ENCODE measurements at regions not wholly inside any gene's neighbourhood (a gene's known extent, or its start where the extent isn't known, plus 50 kb on each side); places are given as distances from the start of the nearest gene placed in this dataset.

- no peak overlapping the region for H3K4me3 ChIP-seq (ENCODE audit: low read depth in 1 of 2, low read length in 2 of 2)
- no peak overlapping the region for H3K27ac ChIP-seq (ENCODE audit: low read length)
- H3K9me3 ChIP-seq (ENCODE audit: control insufficient read depth in 1 of 2, low read length in 2 of 2): no peaks in the 10 kb centered on the region
- no peaks in the 10 kb centered on the region for H3K36me3 ChIP-seq (ENCODE audit: control insufficient read depth in 1 of 2, insufficient read depth in 2 of 2, low read length in 2 of 2)
- H3K27me3 ChIP-seq (ENCODE audit: low read depth, low read length): no peaks in the 10 kb centered on the region
- peaks cover 0 to 29% of the 10 kb centered on the region in 2 donors for H3K4me1 ChIP-seq (ENCODE audit: control insufficient read depth in 1 of 2, insufficient read depth in 2 of 2, low read length in 2 of 2)
These were observed 119.2 kb downstream of the MRPL14 start for GRCh38 chr6:44007818-44008621.

DNA sequence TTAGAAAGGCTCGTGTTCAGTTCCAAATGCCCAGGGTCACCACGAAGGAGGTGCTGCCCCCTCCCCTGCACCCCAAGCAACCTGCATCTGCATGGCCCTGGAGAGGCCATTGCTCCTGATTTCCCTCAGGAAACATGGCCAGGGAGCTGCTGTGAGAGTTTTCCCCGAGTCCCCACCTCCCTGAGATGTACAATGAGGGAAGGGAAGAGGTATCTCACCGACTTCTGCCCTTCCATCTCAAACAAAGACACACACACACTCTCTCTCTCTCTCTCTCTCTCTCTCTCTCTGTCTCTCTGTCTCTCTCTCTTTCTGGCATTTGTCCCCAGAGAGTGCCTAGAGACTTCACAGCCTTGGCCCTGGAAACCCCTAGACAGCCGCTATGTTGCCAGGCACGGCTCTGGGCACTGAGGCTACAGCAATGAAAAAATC is 120.4 kb downstream of the MRPL14 start:
- peaks cover 2% of the 10 kb centered on the region for H3K27me3 ChIP-seq (ENCODE audit: low read depth, low read length)
- no peaks in the 10 kb centered on the region for H3K36me3 ChIP-seq (ENCODE audit: control insufficient read depth in 1 of 2, insufficient read depth in 2 of 2, low read length in 2 of 2)
- no peaks in the 10 kb centered on the region for H3K9me3 ChIP-seq (ENCODE audit: control insufficient read depth in 1 of 2, low read length in 2 of 2)
- H3K27ac ChIP-seq (ENCODE audit: low read length): no peak overlapping the region
- H3K4me1 ChIP-seq (ENCODE audit: control insufficient read depth in 1 of 2, insufficient read depth in 2 of 2, low read length in 2 of 2): peaks cover 0 to 40% of the 10 kb centered on the region in 2 donors
- no peak overlapping the region for H3K4me3 ChIP-seq (ENCODE audit: low read depth in 1 of 2, low read length in 2 of 2)

- H3K9me3 ChIP-seq (ENCODE audit: control insufficient read depth in 1 of 2, low read length in 2 of 2): no peaks in the 10 kb centered on the region
- H3K36me3 ChIP-seq (ENCODE audit: control insufficient read depth in 1 of 2, insufficient read depth in 2 of 2, low read length in 2 of 2): no peaks in the 10 kb centered on the region
- no peak overlapping the region for H3K4me3 ChIP-seq (ENCODE audit: low read depth in 1 of 2, low read length in 2 of 2)
- H3K4me1 ChIP-seq (ENCODE audit: control insufficient read depth in 1 of 2, insufficient read depth in 2 of 2, low read length in 2 of 2): peaks cover 0 to 43% of the 10 kb centered on the region in 2 donors
- no peak overlapping the region for H3K27ac ChIP-seq (ENCODE audit: low read length)
- peaks cover 2% of the 10 kb centered on the region for H3K27me3 ChIP-seq (ENCODE audit: low read depth, low read length)
These were observed 121.0 kb downstream of the MRPL14 start for GRCh38 chr6:44006123-44006871.

DNA sequence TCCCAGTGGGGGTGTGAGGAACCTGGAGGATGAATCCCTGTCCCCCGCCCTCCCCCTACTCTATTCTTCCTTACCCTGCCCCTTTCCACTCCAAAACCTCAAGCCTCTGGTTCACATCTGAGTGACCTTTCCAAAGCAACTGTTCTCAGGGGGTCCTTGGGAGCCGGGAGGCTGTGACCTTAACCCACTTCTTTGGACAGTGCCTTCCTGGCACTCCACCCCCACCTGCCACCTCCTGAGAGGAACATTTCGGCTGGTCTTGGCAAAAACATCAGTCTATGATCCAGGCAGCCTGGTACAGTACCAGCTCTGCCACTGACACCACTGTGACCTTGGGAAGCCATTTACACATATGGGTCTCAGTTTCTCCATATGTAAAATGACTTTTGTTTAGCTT is 121.7 kb downstream of the MRPL14 start:
- Histone ChIP-seq H3K9me3 (ENCODE audit: control insufficient read depth in 1 of 2, low read length in 2 of 2) (no peaks in the 10 kb centered on the region), H3K4me1 (ENCODE audit: control insufficient read depth in 1 of 2, insufficient read depth in 2 of 2, low read length in 2 of 2) (peaks cover 0 to 37% of the 10 kb centered on the region in 2 donors), H3K27ac (ENCODE audit: low read length) (no peak overlapping the region), H3K27me3 (ENCODE audit: low read depth, low read length) (peaks cover 2% of the 10 kb centered on the region), H3K36me3 (ENCODE audit: control insufficient read depth in 1 of 2, insufficient read depth in 2 of 2, low read length in 2 of 2) (no peaks in the 10 kb centered on the region), H3K4me3 (ENCODE audit: low read depth in 1 of 2, low read length in 2 of 2) (no peak overlapping the region)

- H3K27ac ChIP-seq (ENCODE audit: low read length): no peak overlapping the region
- H3K4me1 ChIP-seq (ENCODE audit: control insufficient read depth in 1 of 2, insufficient read depth in 2 of 2, low read length in 2 of 2): peaks cover 0 to 32% of the 10 kb centered on the region in 2 donors
- no peaks in the 10 kb centered on the region for H3K36me3 ChIP-seq (ENCODE audit: control insufficient read depth in 1 of 2, insufficient read depth in 2 of 2, low read length in 2 of 2)
- H3K4me3 ChIP-seq (ENCODE audit: low read depth in 1 of 2, low read length in 2 of 2): no peak overlapping the region
- H3K27me3 ChIP-seq (ENCODE audit: low read depth, low read length): peaks cover 2% of the 10 kb centered on the region
- no peaks in the 10 kb centered on the region for H3K9me3 ChIP-seq (ENCODE audit: control insufficient read depth in 1 of 2, low read length in 2 of 2)
These were observed 122.4 kb downstream of the MRPL14 start for GRCh38 chr6:44004625-44005506.

DNA sequence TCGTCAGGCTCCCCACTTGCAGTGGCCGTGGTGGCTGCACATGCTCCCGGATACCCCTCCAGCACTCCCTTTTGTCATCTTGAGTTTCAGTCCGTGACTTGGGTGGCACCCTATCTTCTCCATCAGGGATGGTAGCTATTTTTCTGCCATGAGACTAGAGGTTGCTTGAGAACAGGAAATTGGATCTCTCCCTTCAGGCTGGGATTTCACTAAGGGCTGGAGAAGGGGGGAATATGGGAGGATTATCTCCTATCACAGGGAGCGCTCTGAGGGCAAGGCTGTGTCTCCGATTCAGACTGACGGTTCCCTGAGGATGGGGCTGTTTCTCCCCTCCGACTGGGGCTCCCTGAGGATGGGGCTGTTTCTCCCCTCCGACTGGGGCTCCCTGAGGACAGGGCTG is 123.1 kb downstream of the MRPL14 start:
- Histone ChIP-seq H3K27me3 (ENCODE audit: low read depth, low read length) (peaks cover 2% of the 10 kb centered on the region), H3K27ac (ENCODE audit: low read length) (no peak overlapping the region), H3K9me3 (ENCODE audit: control insufficient read depth in 1 of 2, low read length in 2 of 2) (no peaks in the 10 kb centered on the region), H3K36me3 (ENCODE audit: control insufficient read depth in 1 of 2, insufficient read depth in 2 of 2, low read length in 2 of 2) (no peaks in the 10 kb centered on the region), H3K4me3 (ENCODE audit: low read depth in 1 of 2, low read length in 2 of 2) (no peak overlapping the region), H3K4me1 (ENCODE audit: control insufficient read depth in 1 of 2, insufficient read depth in 2 of 2, low read length in 2 of 2) (peaks cover 0 to 32% of the 10 kb centered on the region in 2 donors)

- H3K27ac ChIP-seq (ENCODE audit: low read length): no peak overlapping the region
- H3K36me3 ChIP-seq (ENCODE audit: control insufficient read depth in 1 of 2, insufficient read depth in 2 of 2, low read length in 2 of 2): no peaks in the 10 kb centered on the region
- H3K4me1 ChIP-seq (ENCODE audit: control insufficient read depth in 1 of 2, insufficient read depth in 2 of 2, low read length in 2 of 2): peaks cover 0 to 32% of the 10 kb centered on the region in 2 donors
- H3K27me3 ChIP-seq (ENCODE audit: low read depth, low read length): peaks cover 2% of the 10 kb centered on the region
- H3K9me3 ChIP-seq (ENCODE audit: control insufficient read depth in 1 of 2, low read length in 2 of 2): no peaks in the 10 kb centered on the region
- H3K4me3 ChIP-seq (ENCODE audit: low read depth in 1 of 2, low read length in 2 of 2): peak overlapping the region in 1 of 2 donors; percentile 57
These were observed 123.7 kb downstream of the MRPL14 start for GRCh38 chr6:44003345-44004061.

DNA sequence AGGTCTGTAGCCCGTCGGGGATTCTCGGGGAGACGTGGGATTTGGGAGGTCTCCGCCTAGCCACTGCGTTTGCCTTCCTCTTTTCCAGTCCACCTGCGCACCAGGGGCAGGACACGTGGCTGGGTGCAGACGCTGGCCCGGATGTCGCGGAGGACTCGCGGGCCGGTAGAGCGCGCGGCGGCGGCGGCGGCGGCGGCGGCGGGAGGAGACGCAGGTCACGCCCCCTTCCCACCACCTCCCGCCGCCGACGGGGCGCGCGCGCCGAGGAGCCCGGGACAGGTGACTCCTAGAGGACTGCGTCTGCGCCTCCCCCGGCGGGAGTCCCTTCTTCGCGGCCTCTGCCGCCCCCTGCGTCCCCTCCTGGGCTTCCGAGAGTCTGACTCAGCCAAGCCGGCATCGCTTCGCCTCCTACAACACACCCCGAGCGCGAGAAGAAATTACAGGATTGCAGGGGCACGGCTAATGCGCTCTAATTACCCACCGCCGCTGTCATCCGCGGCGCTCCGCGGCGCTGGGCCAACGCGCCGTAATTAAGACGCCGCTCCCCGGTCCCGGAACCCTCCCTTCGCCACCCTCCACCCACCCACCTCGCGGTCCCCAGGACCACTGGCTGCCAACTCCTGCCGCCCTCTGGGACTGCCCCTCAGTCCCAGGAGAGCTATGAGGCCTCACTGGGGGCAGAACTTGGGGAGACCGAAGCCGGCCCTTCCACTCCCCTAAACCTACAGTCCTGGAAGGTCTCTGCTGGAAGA is 124.5 kb downstream of the MRPL14 start:
- Histone ChIP-seq H3K36me3 (ENCODE audit: control insufficient read depth in 1 of 2, insufficient read depth in 2 of 2, low read length in 2 of 2) (no peaks in the 10 kb centered on the region), H3K9me3 (ENCODE audit: control insufficient read depth in 1 of 2, low read length in 2 of 2) (no peaks in the 10 kb centered on the region), H3K27me3 (ENCODE audit: low read depth, low read length) (peaks cover 2% of the 10 kb centered on the region), H3K4me1 (ENCODE audit: control insufficient read depth in 1 of 2, insufficient read depth in 2 of 2, low read length in 2 of 2) (peaks cover 0 to 32% of the 10 kb centered on the region in 2 donors), H3K4me3 (ENCODE audit: low read depth in 1 of 2, low read length in 2 of 2) (peak overlapping the region in 1 of 2 donors; percentile 57), H3K27ac (ENCODE audit: low read length) (no peak overlapping the region)

DNA sequence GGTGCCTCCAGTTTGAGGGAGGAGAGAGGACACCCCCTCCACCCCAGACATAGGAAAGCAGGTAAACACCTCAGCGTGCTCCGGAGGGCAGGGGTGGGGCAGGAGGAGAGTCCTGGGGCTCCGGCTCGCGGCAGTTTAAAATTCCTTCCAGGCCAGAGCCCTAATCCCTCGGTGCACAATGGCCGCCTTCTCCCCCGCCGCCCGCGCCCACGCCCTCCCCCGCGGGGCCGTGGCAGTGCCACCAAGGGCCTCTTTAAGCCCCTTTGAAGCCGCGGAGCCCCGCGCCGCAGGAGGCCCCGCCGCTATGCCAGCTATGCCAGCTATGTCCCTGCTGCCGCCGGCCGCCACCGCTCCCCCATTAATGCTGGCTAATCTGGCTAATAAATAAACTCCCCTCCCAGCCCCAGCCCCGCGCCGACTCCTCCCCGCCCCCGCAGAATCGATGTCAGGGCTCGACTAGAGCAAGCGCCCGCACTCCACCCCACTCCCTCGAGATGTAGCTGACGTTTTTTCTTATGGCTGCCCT is 125.1 kb downstream of the MRPL14 start:
- Histone ChIP-seq H3K36me3 (ENCODE audit: control insufficient read depth in 1 of 2, insufficient read depth in 2 of 2, low read length in 2 of 2) (no peaks in the 10 kb centered on the region), H3K9me3 (ENCODE audit: control insufficient read depth in 1 of 2, low read length in 2 of 2) (no peaks in the 10 kb centered on the region), H3K27ac (ENCODE audit: low read length) (no peak overlapping the region), H3K27me3 (ENCODE audit: low read depth, low read length) (peaks cover 2% of the 10 kb centered on the region), H3K4me1 (ENCODE audit: control insufficient read depth in 1 of 2, insufficient read depth in 2 of 2, low read length in 2 of 2) (peaks cover 0 to 32% of the 10 kb centered on the region in 2 donors), H3K4me3 (ENCODE audit: low read depth in 1 of 2, low read length in 2 of 2) (peak overlapping the region in 1 of 2 donors; percentile 57)

Data from muscle layer of duodenum (tissue), 2 donors.